Uterus (tissue), 2 donors: ENCODE measurements at regions not wholly inside any gene's neighbourhood (a gene's known extent, or its start where the extent isn't known, plus 50 kb on each side); places are given as distances from the start of the nearest gene placed in this dataset.

Experiments
- CTCF ChIP-seq, 4 experiments: fragments of 200-600 bp in 2 of 4; fragments of 450-650 bp in 2 of 4; sonication (generic) in 2 of 4; IDR thresholded peaks; one replicate each; pipeline ENCODE4 v1.5.1; 2016 to 2019; ENCODE audit warnings: antibody characterized with exemption in 4 of 4, mild to moderate bottlenecking in 2 of 4, moderate library complexity in 1 of 4
- POLR2A ChIP-seq, 2 donors: fragments of 450-650 bp; IDR thresholded peaks; one replicate each; pipeline ENCODE4 v1.6.1; 2016; ENCODE audit warnings: antibody characterized with exemption in 2 of 2, mild to moderate bottlenecking in 1 of 2, moderate library complexity in 1 of 2

DNA sequence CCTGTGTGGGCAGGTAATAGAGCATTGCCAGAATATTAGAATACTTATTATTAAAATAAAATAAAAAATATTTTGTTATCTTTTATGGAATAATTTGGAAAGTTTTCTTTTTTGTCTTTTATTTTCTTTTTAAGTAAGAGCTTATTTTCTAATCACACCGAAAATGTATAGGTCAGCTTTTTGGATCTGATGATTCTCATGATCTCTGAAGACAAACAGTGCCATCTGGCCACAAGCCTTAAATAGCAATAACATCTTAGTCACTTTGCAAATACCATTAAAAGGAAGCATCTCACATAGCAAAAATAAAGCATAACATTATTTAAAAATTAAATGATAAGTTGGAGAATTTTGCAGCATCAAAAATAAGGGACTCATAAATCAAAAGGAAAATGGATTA lies 213.8 kb downstream of the PLA2G4A start:
- TF ChIP-seq CTCF (IDR thresholded peaks at IDR 0.05) = no peak
- TF ChIP-seq POLR2A (IDR thresholded peaks at IDR 0.05) = no peak
